K562 (cell line): ENCODE measurements at regions not wholly inside any gene's neighbourhood (a gene's known extent, or its start where the extent isn't known, plus 50 kb on each side); places are given as distances from the start of the nearest gene placed in this dataset.

Source experiments
- ATAC-seq: fragments of 200-7000 bp; cut with Tn5 transposase; 3 replicates; pipeline ENCODE4 v1.9.1; 2020; ENCODE audit warnings: moderate library complexity
- BruUV-seq: library from RNA; stranded (reverse); fragments of 400-500 nt; replicated peaks from 2 replicates; lab custom pipeline; 2021; lab: Mats Ljungman, UMichigan
- CTCF ChIA-PET: fragments of 300-600 bp; formaldehyde crosslinking; extraction: SDS; loops from one replicate; lab custom pipeline; 2021; ENCODE audit warnings: low intra/inter-chr PET ratio; lab: Yijun Ruan, JAX
- POLR2A ChIA-PET: fragments of 300-600, 350-650 bp; sonication (Branson Sonifier 250); formaldehyde crosslinking; extraction: SDS; loops from one replicate; lab custom pipeline; 2021; ENCODE audit warnings: antibody characterized with exemption, inconsistent platforms; lab: Yijun Ruan, JAX
- DNase-seq, 4 experiments: peaks; one replicate each; pipeline versions ENCODE4 v3.0.0 to v3.0.0-alpha.2; 2011 to 2018; ENCODE audit warnings: low spot score in 3 of 4, mixed read lengths in 3 of 4; ENCODE audit errors: extremely low read depth in 1 of 4
- FAIRE-seq: peaks from 2 replicates; lab custom pipeline; 2011; peaks lifted over from hg19 to GRCh38; lab: Jason Lieb, UNC
- H2AFZ ChIP-seq: 2 replicates; pipeline ENCODE4 v1.6.0; 2011; ENCODE audit warnings: low read depth, low read length, control low read depth, inconsistent platforms
- H3K27ac ChIP-seq: fragments of 200-600 bp; 3 replicates; pipeline ENCODE4 v1.8.0; 2011; ENCODE audit warnings: low read depth, mild to moderate bottlenecking, control low read depth, inconsistent platforms, low read length, moderate library complexity, mixed read lengths; ENCODE audit errors: extremely low read depth
- H3K27me3 ChIP-seq, 2 experiments: fragments of 300-600 bp in 1 of 2; 2 replicates in 1 of 2; 3 replicates in 1 of 2; pipeline versions ENCODE4 v1.6.0 to v1.8.0; 2011; ENCODE audit warnings: inconsistent platforms in 2 of 2, low read length in 2 of 2, mild to moderate bottlenecking in 1 of 2, mixed read lengths in 1 of 2, moderate library complexity in 1 of 2; ENCODE audit not compliant: control insufficient read depth in 2 of 2, insufficient read depth in 2 of 2
- H3K36me3 ChIP-seq: fragments of 300-600 bp; 3 replicates; pipeline ENCODE4 v1.8.0; 2011; ENCODE audit warnings: mild to moderate bottlenecking, low read length, inconsistent platforms; ENCODE audit not compliant: control insufficient read depth, insufficient read depth
- H3K4me1 ChIP-seq, 2 experiments: fragments of 200-600 bp in 1 of 2; replicated peaks in 1 of 2; 2 replicates in 1 of 2; 3 replicates in 1 of 2; pipeline versions ENCODE4 v1.5.1 to v1.8.0; 2011; ENCODE audit warnings: inconsistent platforms in 2 of 2, low read length in 2 of 2, mild to moderate bottlenecking in 1 of 2, mixed read lengths in 1 of 2, moderate library complexity in 1 of 2; ENCODE audit not compliant: control insufficient read depth in 2 of 2, insufficient read depth in 2 of 2
- H3K4me2 ChIP-seq: 2 replicates; pipeline ENCODE4 v1.6.1; 2011; ENCODE audit warnings: low read length, control low read depth, inconsistent platforms, mixed read lengths; ENCODE audit not compliant: insufficient read depth
- H3K4me3 ChIP-seq: fragments of 200-600 bp; sonication (generic), shearing (Covaris generic); 2 replicates; pipeline ENCODE4 v1.5.1; 2016; ENCODE audit warnings: control low read depth, inconsistent platforms
- H3K79me2 ChIP-seq: fragments of 200-600 bp; 3 replicates; pipeline ENCODE4 v1.8.0; 2011; ENCODE audit warnings: low read length, inconsistent platforms; ENCODE audit not compliant: control insufficient read depth, insufficient read depth
- H3K9ac ChIP-seq, 2 experiments: 2 replicates each; pipeline versions ENCODE4 v1.6.0 to v1.6.1; 2011; ENCODE audit warnings: low read depth in 2 of 2, low read length in 2 of 2, control low read depth in 1 of 2, inconsistent platforms in 1 of 2, mild to moderate bottlenecking in 1 of 2, mixed read lengths in 1 of 2; ENCODE audit not compliant: insufficient read depth in 1 of 2
- H3K9me1 ChIP-seq: one replicate; pipeline ENCODE4 v1.6.0; 2011; ENCODE audit warnings: inconsistent platforms, mild to moderate bottlenecking, low read length, moderate library complexity; ENCODE audit not compliant: control insufficient read depth, insufficient read depth
- H3K9me3 ChIP-seq: replicated peaks from 2 replicates; pipeline ENCODE4 v1.5.1; 2011; ENCODE audit warnings: low read depth, low read length, inconsistent platforms; ENCODE audit not compliant: control insufficient read depth, insufficient read depth
- H4K20me1 ChIP-seq: replicated peaks from 2 replicates; pipeline ENCODE4 v1.6.1; 2011; ENCODE audit warnings: low read length, inconsistent platforms, mixed read lengths; ENCODE audit not compliant: control insufficient read depth, insufficient read depth
- COPS2 ChIP-seq: fragments of 450-650 bp; conservative IDR thresholded peaks from 2 replicates; pipeline ENCODE4 v1.6.1; 2016; ENCODE audit warnings: mild to moderate bottlenecking, moderate library complexity
- EP300 ChIP-seq: IDR thresholded peaks from 2 replicates; pipeline ENCODE4 v1.6.1; 2012; ENCODE audit warnings: low read length, improper control_type of control experiment
- MTA2 ChIP-seq: fragments of 450-650 bp; IDR thresholded peaks from 2 replicates; pipeline ENCODE4 v1.6.1; 2016; ENCODE audit warnings: low read depth
- PHF20 ChIP-seq: fragments of 450-650 bp; IDR thresholded peaks from 2 replicates; pipeline ENCODE4 v1.6.1; 2018; ENCODE audit not compliant: partially characterized antibody
- PTRF ChIP-seq: fragments of 450-650 bp; IDR thresholded peaks from 2 replicates; pipeline ENCODE4 v1.6.1; 2016; ENCODE audit warnings: mild to moderate bottlenecking, missing genetic modification characterization, missing compliant biosample characterization
- SRSF9 ChIP-seq: fragments of 200-400 bp; formaldehyde crosslinking; IDR thresholded peaks from 2 replicates; pipeline ENCODE4 v1.6.1; 2017; ENCODE audit warnings: low read depth, low read length, borderline replicate concordance
- XRCC5 ChIP-seq: fragments of 200-400 bp; formaldehyde crosslinking; IDR thresholded peaks from 2 replicates; pipeline ENCODE4 v1.6.1; 2017; ENCODE audit warnings: low read depth, mild to moderate bottlenecking, low read length
- ZBTB33 ChIP-seq: sonication (generic); formaldehyde crosslinking; IDR thresholded peaks from 2 replicates; pipeline ENCODE4 v1.8.1; 2023; ENCODE audit warnings: mild to moderate bottlenecking, missing genetic modification reagents
- ZNF143 ChIP-seq: sonication (generic); formaldehyde crosslinking; IDR thresholded peaks from 2 replicates; pipeline ENCODE4 v1.9.0; 2022; ENCODE audit warnings: mild to moderate bottlenecking, missing genetic modification reagents
- ZNF511 ChIP-seq: sonication (generic); formaldehyde crosslinking; IDR thresholded peaks from 2 replicates; pipeline ENCODE4 v1.8.0; 2022; ENCODE audit warnings: mild to moderate bottlenecking, missing genetic modification reagents
- ZNF77 ChIP-seq: fragments of 250-450 bp; sonication (Bioruptor Pico); IDR thresholded peaks from 2 replicates; pipeline ENCODE4 v1.5.0; 2020
- WGBS: fragments of 100-300 bp; shearing (Covaris generic); methylation state at CpG from one replicate; pipeline ENCODE4 v1.1.6; 2016; ENCODE audit warnings: low coverage, mixed read lengths; ENCODE audit not compliant: insufficient coverage; ENCODE audit errors: missing lambda C conversion rate; 5-methylcytosine and 5-hydroxymethylcytosine counted together
- in situ Hi-C: fragments of 300-500 bp; cut with MboI; formaldehyde crosslinking; loops from 4 replicates; pipeline ENCODE4 v1.15.0; 2018; ENCODE audit warnings: inconsistent platforms, mixed read lengths
- intact Hi-C: fragments of 100-400 bp; cut with micrococcal nuclease; formaldehyde crosslinking; loops from 2 replicates; pipeline ENCODE4 v1.14.2; 2022
- TF ChIP-seq, protein P1 (sequence below): fragments of 450-650 bp; IDR thresholded peaks from 2 replicates; pipeline ENCODE4 v1.6.1; 2016; ENCODE audit warnings: mild to moderate bottlenecking
- TF ChIP-seq, protein P2 (sequence below): fragments of 250-450 bp; sonication (Bioruptor Pico); IDR thresholded peaks from 2 replicates; pipeline ENCODE4 v1.4.0; 2020; ENCODE audit warnings: borderline replicate concordance

DNA sequence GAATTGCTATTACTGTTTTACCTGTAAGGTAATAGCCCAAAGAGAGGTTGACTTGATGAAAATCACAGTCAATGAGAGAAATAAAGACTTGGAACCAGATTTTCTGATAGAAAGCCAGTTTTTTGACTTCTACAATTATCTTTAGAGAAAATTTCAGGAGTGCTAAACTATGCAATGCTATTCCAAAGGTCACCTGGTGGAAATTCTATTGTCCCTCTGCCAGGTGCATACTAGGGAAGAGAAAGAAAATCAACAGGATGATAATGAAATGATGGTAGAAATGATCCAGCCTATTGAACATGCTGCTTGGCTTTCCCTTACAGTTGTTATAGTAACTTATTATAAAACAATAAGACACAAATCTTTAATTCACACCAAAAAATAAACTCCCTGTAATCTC is 85.0 kb downstream of the FASTKD2 start (continued):
- TF ChIP-seq ZNF511 (CRISPR knock-in tag): no peak
- no peak for TF ChIP-seq MTA2
- no peak for TF ChIP-seq EP300
- TF ChIP-seq, protein P1, sequence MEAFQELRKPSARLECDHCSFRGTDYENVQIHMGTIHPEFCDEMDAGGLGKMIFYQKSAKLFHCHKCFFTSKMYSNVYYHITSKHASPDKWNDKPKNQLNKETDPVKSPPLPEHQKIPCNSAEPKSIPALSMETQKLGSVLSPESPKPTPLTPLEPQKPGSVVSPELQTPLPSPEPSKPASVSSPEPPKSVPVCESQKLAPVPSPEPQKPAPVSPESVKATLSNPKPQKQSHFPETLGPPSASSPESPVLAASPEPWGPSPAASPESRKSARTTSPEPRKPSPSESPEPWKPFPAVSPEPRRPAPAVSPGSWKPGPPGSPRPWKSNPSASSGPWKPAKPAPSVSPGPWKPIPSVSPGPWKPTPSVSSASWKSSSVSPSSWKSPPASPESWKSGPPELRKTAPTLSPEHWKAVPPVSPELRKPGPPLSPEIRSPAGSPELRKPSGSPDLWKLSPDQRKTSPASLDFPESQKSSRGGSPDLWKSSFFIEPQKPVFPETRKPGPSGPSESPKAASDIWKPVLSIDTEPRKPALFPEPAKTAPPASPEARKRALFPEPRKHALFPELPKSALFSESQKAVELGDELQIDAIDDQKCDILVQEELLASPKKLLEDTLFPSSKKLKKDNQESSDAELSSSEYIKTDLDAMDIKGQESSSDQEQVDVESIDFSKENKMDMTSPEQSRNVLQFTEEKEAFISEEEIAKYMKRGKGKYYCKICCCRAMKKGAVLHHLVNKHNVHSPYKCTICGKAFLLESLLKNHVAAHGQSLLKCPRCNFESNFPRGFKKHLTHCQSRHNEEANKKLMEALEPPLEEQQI: no peak
- TF ChIP-seq COPS2: no peak
- TF ChIP-seq, protein P2, sequence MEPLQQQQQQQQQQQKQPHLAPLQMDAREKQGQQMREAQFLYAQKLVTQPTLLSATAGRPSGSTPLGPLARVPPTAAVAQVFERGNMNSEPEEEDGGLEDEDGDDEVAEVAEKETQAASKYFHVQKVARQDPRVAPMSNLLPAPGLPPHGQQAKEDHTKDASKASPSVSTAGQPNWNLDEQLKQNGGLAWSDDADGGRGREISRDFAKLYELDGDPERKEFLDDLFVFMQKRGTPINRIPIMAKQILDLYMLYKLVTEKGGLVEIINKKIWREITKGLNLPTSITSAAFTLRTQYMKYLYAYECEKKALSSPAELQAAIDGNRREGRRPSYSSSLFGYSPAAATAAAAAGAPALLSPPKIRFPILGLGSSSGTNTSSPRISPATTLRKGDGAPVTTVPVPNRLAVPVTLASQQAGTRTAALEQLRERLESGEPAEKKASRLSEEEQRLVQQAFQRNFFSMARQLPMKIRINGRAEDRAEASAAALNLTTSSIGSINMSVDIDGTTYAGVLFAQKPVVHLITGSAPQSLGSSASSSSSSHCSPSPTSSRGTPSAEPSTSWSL (CRISPR knock-in tag): no peak

DNA sequence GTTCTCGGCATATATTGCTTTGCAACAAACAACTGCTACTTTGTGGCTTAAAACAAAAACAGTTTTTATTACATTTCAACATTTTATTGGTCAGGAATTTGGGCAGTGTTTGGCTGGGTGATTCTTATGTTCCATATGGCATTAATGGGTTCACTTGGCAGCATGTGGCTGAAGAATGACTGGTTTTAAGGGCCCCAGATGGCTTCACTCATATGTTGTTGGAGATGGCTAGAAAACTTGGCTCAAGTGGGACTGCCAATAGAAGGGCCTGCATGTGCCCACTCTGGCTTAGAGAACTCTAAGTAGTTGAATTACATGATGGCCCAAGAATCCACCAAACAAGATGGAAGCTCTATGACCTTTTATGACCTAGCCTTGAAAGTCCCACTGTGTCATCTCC is 86.1 kb downstream of the FASTKD2 start:
- Histone ChIP-seq H3K4me3 (no peak overlapping the region), H3K4me1 (no peaks in the 10 kb centered on the region), H3K36me3 (no peaks in the 10 kb centered on the region), H3K4me2 (no peak overlapping the region), H3K27ac (no peak overlapping the region), H3K9ac (no peak overlapping the region), H2AFZ (no peak overlapping the region), H3K79me2 (no peaks in the 10 kb centered on the region), H3K9me3 (no peaks in the 10 kb centered on the region), H3K27me3 (no peaks in the 10 kb centered on the region), H3K9me1 (no peaks in the 10 kb centered on the region), H4K20me1 (no peaks in the 10 kb centered on the region)
- intact Hi-C loops (no loop called here), in situ Hi-C loops (no loop called here)
- 0% methylated on average over 1 of the region's 1 CpG for WGBS
- CTCF ChIA-PET: no interaction called here
- FAIRE-seq: no peak
- no peak for ATAC-seq
- no TSS peak for BruUV-seq
- DNase-seq: no peak
- POLR2A ChIA-PET: no interaction called here
- TF ChIP-seq XRCC5: no peak
- no peak for TF ChIP-seq PTRF (tag)
- no peak for TF ChIP-seq SRSF9
- TF ChIP-seq PHF20: no peak
- no peak for TF ChIP-seq ZBTB33 (CRISPR knock-in tag)
- no peak for TF ChIP-seq ZNF143 (CRISPR knock-in tag)
- TF ChIP-seq ZNF77: no peak
